ENCODE measurements at regions not wholly inside any gene's neighbourhood (a gene's known extent, or its start where the extent isn't known, plus 50 kb on each side); places are given as distances from the start of the nearest gene placed in this dataset.
A peak's percentile ranks its signal among the peaks of the same experiment; 100 is the strongest.

GRCh38 chr3:5427938-5428337 is 240.4 kb downstream of the EDEM1 start:
- intact Hi-C loops (cut with DNase I; ENCODE audit: low total_unique reads), result no loop called here
- peaks cover 0 to 5% (median 0%) of the 10 kb centered on the region in 4 donors for H3K4me1 ChIP-seq
- 70 to 82% (median 71%) methylated on average over 3 of the region's 3 CpGs for WGBS, 5 donors
- H3K27me3 ChIP-seq, result no peaks in the 10 kb centered on the region
- no peak for DNase-seq
- H3K9me3 ChIP-seq, result no peaks in the 10 kb centered on the region
- H3K36me3 ChIP-seq, result no peaks in the 10 kb centered on the region
- H3K27ac ChIP-seq, result no peak overlapping the region
- H3K4me3 ChIP-seq, result no peak overlapping the region
- TF ChIP-seq, protein P1, sequence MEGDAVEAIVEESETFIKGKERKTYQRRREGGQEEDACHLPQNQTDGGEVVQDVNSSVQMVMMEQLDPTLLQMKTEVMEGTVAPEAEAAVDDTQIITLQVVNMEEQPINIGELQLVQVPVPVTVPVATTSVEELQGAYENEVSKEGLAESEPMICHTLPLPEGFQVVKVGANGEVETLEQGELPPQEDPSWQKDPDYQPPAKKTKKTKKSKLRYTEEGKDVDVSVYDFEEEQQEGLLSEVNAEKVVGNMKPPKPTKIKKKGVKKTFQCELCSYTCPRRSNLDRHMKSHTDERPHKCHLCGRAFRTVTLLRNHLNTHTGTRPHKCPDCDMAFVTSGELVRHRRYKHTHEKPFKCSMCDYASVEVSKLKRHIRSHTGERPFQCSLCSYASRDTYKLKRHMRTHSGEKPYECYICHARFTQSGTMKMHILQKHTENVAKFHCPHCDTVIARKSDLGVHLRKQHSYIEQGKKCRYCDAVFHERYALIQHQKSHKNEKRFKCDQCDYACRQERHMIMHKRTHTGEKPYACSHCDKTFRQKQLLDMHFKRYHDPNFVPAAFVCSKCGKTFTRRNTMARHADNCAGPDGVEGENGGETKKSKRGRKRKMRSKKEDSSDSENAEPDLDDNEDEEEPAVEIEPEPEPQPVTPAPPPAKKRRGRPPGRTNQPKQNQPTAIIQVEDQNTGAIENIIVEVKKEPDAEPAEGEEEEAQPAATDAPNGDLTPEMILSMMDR (IDR thresholded peaks at IDR 0.05), result no peak
- no peak for TF ChIP-seq EP300 (IDR thresholded peaks at IDR 0.05)
- no peak for TF ChIP-seq POLR2A (IDR thresholded peaks at IDR 0.05)
- no peak for TF ChIP-seq POLR2AphosphoS5 (IDR thresholded peaks at IDR 0.05)

- Histone ChIP-seq H3K36me3 (no peaks in the 10 kb centered on the region), H3K4me3 (no peak overlapping the region), H3K4me1 (peaks cover 0 to 5% (median 0%) of the 10 kb centered on the region in 4 donors), H3K27ac (no peak overlapping the region), H3K27me3 (no peaks in the 10 kb centered on the region), H3K9me3 (no peaks in the 10 kb centered on the region)
- no peak for TF ChIP-seq EP300 (IDR thresholded peaks at IDR 0.05)
- no peak for TF ChIP-seq POLR2AphosphoS5 (IDR thresholded peaks at IDR 0.05)
- no peak for TF ChIP-seq POLR2A (IDR thresholded peaks at IDR 0.05)
- TF ChIP-seq, protein P1 (IDR thresholded peaks at IDR 0.05), result no peak
- intact Hi-C loops (cut with DNase I; ENCODE audit: low total_unique reads), result no loop called here
- DNase-seq, result peak in 1 of 2 donors; percentile 28
- WGBS, 5 donors, result 37 to 49% (median 41%) methylated on average over 10 of the region's 10 CpGs
Observed at GRCh38 chr3:5428607-5429516, 241.4 kb downstream of the EDEM1 start.

GRCh38 chr3:5429517-5429890 is 242.0 kb downstream of the EDEM1 start:
- DNase-seq, result no peak
- Histone ChIP-seq H3K4me1 (peaks cover 0 to 5% (median 0%) of the 10 kb centered on the region in 4 donors), H3K27ac (no peak overlapping the region), H3K27me3 (no peaks in the 10 kb centered on the region), H3K4me3 (no peak overlapping the region), H3K9me3 (no peaks in the 10 kb centered on the region), H3K36me3 (no peaks in the 10 kb centered on the region)
- TF ChIP-seq, protein P1 (IDR thresholded peaks at IDR 0.05), result no peak
- TF ChIP-seq EP300 (IDR thresholded peaks at IDR 0.05) (no peak), POLR2A (IDR thresholded peaks at IDR 0.05) (no peak), POLR2AphosphoS5 (IDR thresholded peaks at IDR 0.05) (no peak)
- intact Hi-C loops (cut with DNase I; ENCODE audit: low total_unique reads), result no loop called here

DNA sequence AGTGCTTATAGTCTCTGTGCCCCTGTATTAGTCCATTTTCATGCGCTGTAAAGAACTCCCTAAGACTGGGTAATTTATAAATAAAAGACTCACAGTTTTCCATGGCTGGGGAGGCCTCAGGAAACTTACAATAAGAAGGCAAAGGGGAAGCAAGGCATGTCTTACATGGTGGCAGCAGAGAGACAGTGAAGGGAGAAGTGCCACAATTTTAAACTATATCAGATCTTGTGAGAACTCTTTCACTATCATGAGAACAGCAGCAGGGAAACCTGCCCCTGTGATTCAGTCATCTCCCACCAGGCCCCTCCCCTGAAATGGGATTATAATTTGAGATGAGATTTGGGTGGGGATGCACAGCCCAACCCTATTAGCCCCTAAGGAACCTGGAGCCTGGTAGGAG is 243.2 kb downstream of the EDEM1 start:
- Histone ChIP-seq H3K27ac (no peak overlapping the region), H3K27me3 (no peaks in the 10 kb centered on the region), H3K9me3 (no peaks in the 10 kb centered on the region), H3K4me3 (no peak overlapping the region), H3K36me3 (no peaks in the 10 kb centered on the region), H3K4me1 (peaks cover 0 to 5% (median 0%) of the 10 kb centered on the region in 4 donors)
- WGBS, 5 donors, result 86 to 97% (median 94%) methylated on average over 1 of the region's 1 CpG
- TF ChIP-seq POLR2A (IDR thresholded peaks at IDR 0.05) (no peak), EP300 (IDR thresholded peaks at IDR 0.05) (no peak), POLR2AphosphoS5 (IDR thresholded peaks at IDR 0.05) (no peak)
- TF ChIP-seq, protein P1 (IDR thresholded peaks at IDR 0.05), result no peak
- intact Hi-C loops (cut with DNase I; ENCODE audit: low total_unique reads), result no loop called here
- DNase-seq, result no peak

Measured in stomach (tissue), 8 donors.